GM11168 (cell line): ENCODE measurements at regions not wholly inside any gene's neighbourhood (a gene's known extent, or its start where the extent isn't known, plus 50 kb on each side); places are given as distances from the start of the nearest gene placed in this dataset.

Experiments
- in situ Hi-C: fragments of 300-500 bp; cut with MboI; formaldehyde crosslinking; loops from one replicate; pipeline ENCODE4 v1.12.0; 2022; ENCODE audit warnings: low sequenced_read_pairs; ENCODE audit not compliant: unreplicated experiment

DNA sequence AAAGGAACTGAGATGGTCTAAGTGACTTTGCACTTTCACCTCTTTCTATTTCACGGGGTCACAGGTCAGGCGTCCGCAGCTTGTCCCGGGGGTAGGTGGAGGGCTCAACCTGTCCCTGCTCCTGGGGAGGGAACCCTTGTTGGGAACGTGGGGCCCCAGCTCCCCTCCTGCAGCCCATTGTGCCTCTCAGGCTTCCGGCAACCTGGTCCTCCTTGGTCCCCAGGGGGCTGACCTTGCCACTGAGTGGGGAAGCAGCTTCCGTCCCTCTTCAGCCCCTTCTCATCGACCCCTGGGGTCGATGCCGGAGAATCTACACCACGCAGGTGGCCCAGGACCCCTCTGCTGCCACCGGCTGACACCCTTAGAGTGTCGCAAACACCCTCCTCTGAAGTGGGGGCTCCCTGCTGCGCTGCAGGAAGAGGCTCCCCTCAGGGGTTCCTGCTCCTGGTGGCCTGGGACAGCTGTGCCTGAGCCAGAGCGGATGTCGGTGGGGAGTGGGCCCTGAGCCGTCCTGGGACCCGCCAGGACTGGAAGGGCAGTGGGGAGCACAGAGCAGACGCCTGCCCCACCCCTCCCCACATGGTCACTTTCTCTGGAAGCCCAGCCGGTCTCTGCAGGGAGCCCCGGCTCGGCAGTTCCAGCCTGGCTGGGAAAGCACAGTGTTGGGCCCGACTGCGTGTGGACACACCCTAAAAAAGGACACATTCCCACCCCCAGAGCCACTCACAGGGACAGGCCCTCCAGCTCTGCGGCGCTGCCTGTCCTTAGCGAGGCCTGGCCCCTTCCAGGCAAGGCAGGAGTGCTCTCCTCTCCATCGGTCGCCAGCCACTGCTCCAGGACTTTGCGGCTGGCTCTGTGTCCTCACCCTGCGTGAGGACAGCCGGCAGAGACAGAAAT lies 357.5 kb upstream of the SHH start:
- in situ Hi-C loops = no loop called here

GRCh38 chr7:156168434-156168833 lies 356.2 kb upstream of the SHH start:
- in situ Hi-C loops = no loop called here

- in situ Hi-C loops = no loop called here
These were observed 355.7 kb upstream of the SHH start for GRCh38 chr7:156167987-156168386.

GRCh38 chr7:156167417-156167807 lies 355.1 kb upstream of the SHH start:
- in situ Hi-C loops = no loop called here

GRCh38 chr7:156166692-156167416 lies 354.6 kb upstream of the SHH start:
- in situ Hi-C loops = no loop called here

DNA sequence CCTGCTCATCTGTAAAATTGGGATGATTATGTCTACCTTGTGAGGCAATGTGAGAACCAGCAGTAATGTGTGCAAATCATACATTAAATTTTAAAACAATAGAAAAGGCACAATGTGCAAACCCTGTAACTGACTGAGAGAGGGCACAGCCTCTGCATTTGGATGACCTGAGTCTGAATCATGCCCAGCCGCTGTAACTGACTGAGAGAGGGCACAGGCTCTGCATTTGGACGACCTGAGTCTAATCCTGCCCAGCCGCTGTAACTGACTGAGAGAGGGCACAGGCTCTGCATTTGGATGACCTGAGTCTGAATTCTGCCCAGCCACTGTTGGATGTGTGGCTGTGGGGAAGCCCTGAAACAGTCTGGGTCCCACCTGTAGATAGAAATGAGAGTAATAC lies 351.5 kb upstream of the SHH start:
- in situ Hi-C loops = no loop called here

GRCh38 chr7:156162451-156162850 lies 350.2 kb upstream of the SHH start:
- in situ Hi-C loops = no loop called here

- in situ Hi-C loops = no loop called here
These were observed 348.5 kb upstream of the SHH start for GRCh38 chr7:156160811-156161210.

DNA sequence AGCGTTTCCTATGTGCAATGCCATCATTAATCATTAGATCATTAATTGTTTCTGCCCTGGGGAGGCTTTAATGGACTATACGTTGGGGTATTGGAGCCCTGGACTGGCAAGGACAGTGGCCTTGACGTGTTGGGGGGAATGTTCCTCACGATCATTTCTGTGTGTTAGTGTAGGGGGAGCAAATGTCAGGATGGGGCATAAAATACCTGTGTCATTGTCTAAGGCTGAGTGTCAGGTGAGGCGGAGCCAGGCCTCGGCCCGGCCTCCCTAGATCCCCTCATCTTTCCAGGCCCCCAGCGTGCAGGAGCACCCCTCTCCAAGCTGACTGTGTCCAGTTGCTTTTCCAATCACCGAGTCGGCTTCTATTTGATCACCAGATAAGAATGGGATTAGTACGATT lies 346.4 kb upstream of the SHH start:
- in situ Hi-C loops = no loop called here

DNA sequence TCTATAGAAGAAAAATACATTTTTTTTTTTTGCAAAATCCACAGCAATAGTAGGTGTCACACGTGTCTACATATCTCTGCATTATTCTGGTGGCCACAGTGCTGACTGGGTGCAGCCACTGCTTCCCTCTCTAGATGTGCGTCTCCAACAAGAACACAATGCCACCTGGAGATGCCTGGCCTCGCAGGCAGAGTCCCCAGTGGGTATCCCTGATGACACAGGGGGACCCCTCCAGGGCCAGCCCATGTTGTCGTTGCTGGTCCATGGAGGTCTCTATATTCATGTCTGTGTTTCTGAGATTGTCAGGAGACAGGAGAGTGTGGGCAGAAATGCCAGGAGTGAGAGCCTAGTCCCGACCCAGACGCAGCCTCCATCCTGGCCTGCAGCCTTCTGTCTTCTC lies 345.9 kb upstream of the SHH start:
- in situ Hi-C loops = no loop called here

DNA sequence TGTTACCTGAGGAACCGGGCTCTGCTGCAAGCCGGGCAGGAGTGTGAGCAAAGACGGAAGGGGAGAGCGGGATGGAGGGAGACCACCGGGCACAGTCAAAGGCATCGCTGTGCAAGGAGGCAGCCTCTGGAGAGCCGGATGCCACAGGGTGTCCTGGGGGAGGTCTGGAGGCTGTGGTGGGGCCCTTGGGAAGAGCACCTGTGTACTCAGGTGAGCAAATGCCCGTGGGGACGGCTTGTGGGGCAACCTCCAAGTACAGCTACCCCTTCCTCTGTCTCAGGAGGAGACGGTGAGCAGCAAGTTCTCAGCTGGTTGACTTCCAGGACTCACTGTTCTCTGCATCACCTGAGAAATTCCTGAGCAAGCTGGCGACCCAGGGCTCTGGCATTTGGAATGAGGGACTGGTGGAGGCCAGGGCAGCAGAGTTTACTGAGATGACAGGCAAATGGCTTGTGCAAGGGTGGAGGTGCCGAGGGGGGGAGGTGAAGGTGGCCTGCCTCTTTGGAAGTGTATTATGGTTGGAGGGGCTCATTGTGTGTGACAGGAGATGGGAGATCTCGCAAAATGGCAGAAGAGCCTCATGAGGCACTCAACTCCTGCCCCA lies 345.2 kb upstream of the SHH start:
- in situ Hi-C loops = no loop called here

DNA sequence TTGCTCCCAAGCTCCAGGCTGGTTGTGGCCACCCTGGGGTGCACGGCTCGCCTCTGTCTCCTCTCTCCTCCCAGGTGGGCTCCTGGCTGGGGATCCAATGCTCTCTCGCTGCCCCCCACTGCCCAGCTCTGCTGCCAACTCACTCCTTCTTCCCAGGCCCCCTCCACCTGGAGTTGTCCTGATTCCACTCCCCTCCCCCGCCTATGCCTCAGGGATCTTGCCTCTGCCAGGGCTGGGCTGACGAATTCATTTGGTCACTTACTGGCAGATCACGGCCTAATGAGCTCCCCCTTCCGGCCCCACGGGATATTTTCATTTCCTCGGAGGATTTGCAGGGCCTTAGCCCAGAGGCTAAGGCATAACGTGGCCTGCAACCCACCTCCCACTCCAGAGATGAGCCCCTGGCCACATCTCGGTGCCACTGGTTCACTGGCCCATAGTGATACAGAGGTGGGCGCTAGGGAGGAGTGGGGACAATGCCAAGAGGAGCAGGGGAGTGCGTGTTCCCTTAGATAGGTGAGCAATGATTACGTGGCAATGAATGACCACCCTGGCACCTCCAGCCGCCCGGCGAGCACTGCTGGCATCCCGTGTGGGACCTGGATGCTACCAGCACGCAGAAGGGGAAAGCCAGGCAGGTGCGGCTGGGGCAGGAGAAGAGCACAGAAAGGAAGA lies 344.6 kb upstream of the SHH start:
- in situ Hi-C loops = no loop called here

DNA sequence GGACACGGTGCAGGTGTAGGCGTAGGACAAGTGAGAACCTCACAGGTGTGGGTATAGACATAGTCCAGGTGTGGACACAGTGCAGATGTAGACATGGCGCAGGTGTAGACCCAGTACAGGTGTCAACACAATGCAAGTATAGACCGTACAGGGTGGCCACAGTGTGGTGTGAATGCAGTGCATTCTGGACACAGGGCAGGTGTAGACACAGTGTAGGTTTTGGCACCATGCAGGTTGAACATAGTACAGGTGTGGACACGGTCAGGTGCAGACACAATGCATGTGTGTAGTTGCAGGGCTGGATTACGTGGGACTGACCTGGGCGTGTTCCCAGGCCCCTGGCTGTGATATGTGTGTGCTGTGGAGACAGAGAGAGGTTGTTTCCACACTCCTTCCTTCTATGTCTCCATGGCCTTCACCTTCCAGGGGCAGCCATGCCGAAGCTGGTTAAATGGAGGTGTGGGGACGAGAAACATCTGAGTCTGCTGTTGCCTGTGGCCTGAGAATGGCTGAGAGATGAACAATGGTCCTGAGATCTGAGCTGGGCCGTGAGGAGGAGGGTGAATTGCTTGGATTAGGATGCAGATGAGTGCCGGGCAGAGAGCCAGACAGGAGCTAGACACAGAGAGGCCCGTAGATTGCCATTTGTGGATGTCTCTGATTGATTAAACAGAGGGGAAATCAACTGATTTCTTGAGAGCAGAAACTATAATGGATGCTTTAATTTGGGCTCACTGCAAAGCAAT lies 343.9 kb upstream of the SHH start:
- in situ Hi-C loops = no loop called here

- in situ Hi-C loops = no loop called here
These were observed 341.3 kb upstream of the SHH start for GRCh38 chr7:156153590-156153989.

DNA sequence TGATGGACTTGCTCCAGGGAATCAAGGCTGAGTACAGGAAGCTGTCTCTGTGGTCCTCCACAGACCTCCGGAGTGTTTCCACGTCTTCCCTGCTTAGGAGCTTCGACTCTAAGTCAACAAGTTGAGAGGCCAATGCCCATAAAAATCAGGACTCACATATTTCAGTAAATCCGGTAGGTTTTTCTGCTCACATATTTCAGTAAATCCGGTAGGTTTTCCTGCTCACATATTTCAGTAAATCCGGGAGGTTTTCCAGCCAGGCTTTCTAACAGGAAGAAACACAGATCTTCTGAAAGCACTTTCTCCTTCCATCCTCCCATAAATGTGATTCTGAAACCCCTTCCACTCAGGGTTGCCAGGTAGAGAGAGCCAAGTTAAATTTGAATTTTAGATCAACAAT lies 340.1 kb upstream of the SHH start:
- in situ Hi-C loops = no loop called here

GRCh38 chr7:156151658-156152057 lies 339.4 kb upstream of the SHH start:
- in situ Hi-C loops = no loop called here

DNA sequence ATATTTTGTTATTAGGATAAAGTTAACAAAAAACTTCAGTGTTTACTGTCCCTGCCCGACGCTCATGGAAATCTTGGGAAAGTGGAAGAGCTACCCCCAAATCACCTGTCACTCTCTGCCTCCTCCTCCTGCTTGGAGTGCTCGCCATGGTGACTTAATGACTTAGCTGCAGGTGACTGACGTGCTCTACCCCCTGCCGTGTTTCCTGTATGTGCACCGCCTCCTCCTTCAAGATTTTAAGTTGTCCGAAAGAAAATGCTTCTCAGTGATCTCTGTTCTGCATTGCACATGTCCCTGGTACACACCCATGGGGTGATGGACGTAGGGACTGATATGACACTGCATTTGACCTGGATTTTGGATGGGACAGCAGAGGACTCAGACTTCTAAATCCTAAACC lies 338.8 kb upstream of the SHH start:
- in situ Hi-C loops = no loop called here

DNA sequence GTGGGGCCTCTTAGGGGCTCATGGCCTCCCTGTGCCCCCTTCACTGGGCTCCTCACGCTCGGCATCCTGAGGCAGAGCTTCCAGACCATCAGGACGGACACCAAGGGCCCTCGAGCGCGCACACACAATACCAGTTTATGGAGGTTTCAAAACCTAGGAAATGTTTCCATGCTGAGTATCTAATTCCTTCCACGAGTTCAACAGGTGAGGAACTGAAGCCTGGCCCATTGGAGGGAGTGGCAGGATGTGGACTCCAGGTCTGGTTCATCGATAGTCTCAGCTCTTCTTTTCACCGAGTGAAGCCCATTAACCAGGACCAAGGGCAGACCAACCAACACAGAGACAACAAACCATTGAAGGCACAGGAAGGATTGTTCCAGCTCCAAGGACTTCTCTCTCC lies 336.7 kb upstream of the SHH start:
- in situ Hi-C loops = no loop called here

- in situ Hi-C loops = no loop called here
These were observed 336.3 kb upstream of the SHH start for GRCh38 chr7:156148547-156148946.
